IMR-90 (cell line): ENCODE measurements at regions not wholly inside any gene's neighbourhood (a gene's known extent, or its start where the extent isn't known, plus 50 kb on each side); places are given as distances from the start of the nearest gene placed in this dataset.

Experiments
- ATAC-seq: fragments of 200-7000 bp; cut with Tn5 transposase; 2 replicates; pipeline ENCODE4 v1.9.1; 2020; ENCODE audit warnings: low read depth, mild to moderate bottlenecking, moderate library complexity
- BruUV-seq: library from RNA; stranded (reverse); fragments of 400-500 nt; replicated peaks from 2 replicates; lab custom pipeline; 2021; lab: Mats Ljungman, UMichigan
- CTCF ChIA-PET: fragments of 300-600 bp; formaldehyde crosslinking; extraction: SDS; loops from one replicate; lab custom pipeline; 2021; ENCODE audit warnings: antibody characterized with exemption; lab: Yijun Ruan, JAX
- POLR2A ChIA-PET: fragments of 300-600 bp; sonication (Branson Sonifier 250); formaldehyde crosslinking; loops from one replicate; lab custom pipeline; 2022; ENCODE audit warnings: antibody characterized with exemption; ENCODE audit not compliant: unreplicated experiment; lab: Charles Lee
- DNase-seq: peaks from one replicate; pipeline ENCODE4 v3.0.0; 2013
- H2AFZ ChIP-seq: replicated peaks from 2 replicates; pipeline ENCODE3; 2013; ENCODE audit warnings: low read length, mild to moderate bottlenecking; ENCODE audit not compliant: poor library complexity
- H2AK5ac ChIP-seq: 2 replicates; pipeline ENCODE4 v1.6.1; 2013; ENCODE audit warnings: low read depth, low read length, inconsistent platforms
- H2AK9ac ChIP-seq: replicated peaks from 2 replicates; pipeline ENCODE3; 2013; ENCODE audit warnings: mild to moderate bottlenecking, low read depth, low read length, moderate library complexity; ENCODE audit not compliant: poor library complexity
- H2BK120ac ChIP-seq: 2 replicates; pipeline ENCODE4 v1.6.1; 2013; ENCODE audit warnings: low read depth, low read length, inconsistent platforms
- H2BK15ac ChIP-seq: 3 replicates; pipeline ENCODE4 v1.6.1; 2013; ENCODE audit warnings: low read depth, low read length, inconsistent platforms
- H2BK20ac ChIP-seq: 2 replicates; pipeline ENCODE4 v1.6.1; 2013; ENCODE audit warnings: low read depth, mild to moderate bottlenecking, inconsistent platforms, low read length, moderate library complexity
- H2BK5ac ChIP-seq: 2 replicates; pipeline ENCODE4 v1.6.1; 2013; ENCODE audit warnings: mild to moderate bottlenecking, low read depth, low read length, inconsistent platforms; ENCODE audit not compliant: poor library complexity, severe bottlenecking
- H3K14ac ChIP-seq: replicated peaks from 2 replicates; pipeline ENCODE4 v1.6.1; 2013; ENCODE audit warnings: low read depth, low read length, inconsistent platforms
- H3K18ac ChIP-seq: 2 replicates; pipeline ENCODE4 v1.6.1; 2013; ENCODE audit warnings: low read depth, low read length, control low read depth
- H3K23ac ChIP-seq: 2 replicates; pipeline ENCODE4 v1.6.1; 2013; ENCODE audit warnings: low read depth, low read length, inconsistent platforms
- H3K27ac ChIP-seq: 2 replicates; pipeline ENCODE4 v1.5.1; 2013; ENCODE audit warnings: mild to moderate bottlenecking, control low read depth, low read length; ENCODE audit not compliant: insufficient read depth
- H3K27me3 ChIP-seq: 2 replicates; pipeline ENCODE4 v1.6.1; 2013; ENCODE audit warnings: low read length; ENCODE audit not compliant: control insufficient read depth, insufficient read depth
- H3K36me3 ChIP-seq: 2 replicates; pipeline ENCODE4 v1.6.1; 2013; ENCODE audit warnings: low read length, mixed read lengths; ENCODE audit not compliant: control insufficient read depth, insufficient read depth
- H3K4ac ChIP-seq: 2 replicates; pipeline ENCODE4 v1.6.1; 2013; ENCODE audit warnings: low read depth, low read length, inconsistent platforms
- H3K4me1 ChIP-seq: 2 replicates; pipeline ENCODE4 v1.6.1; 2013; ENCODE audit warnings: low read length, mixed read lengths; ENCODE audit not compliant: control insufficient read depth, insufficient read depth
- H3K4me2 ChIP-seq: 2 replicates; pipeline ENCODE4 v1.6.1; 2013; ENCODE audit warnings: low read depth, mild to moderate bottlenecking, control low read depth, low read length, moderate library complexity
- H3K4me3 ChIP-seq: 2 replicates; pipeline ENCODE4 v1.5.1; 2013; ENCODE audit warnings: low read depth, mild to moderate bottlenecking, control low read depth, low read length, moderate library complexity; ENCODE audit not compliant: insufficient read depth
- H3K56ac ChIP-seq: 2 replicates; pipeline ENCODE4 v1.6.1; 2013; ENCODE audit warnings: low read length, inconsistent platforms; ENCODE audit not compliant: insufficient read depth; ENCODE audit errors: extremely low read depth
- H3K79me1 ChIP-seq, 2 experiments: 2 replicates each; pipeline ENCODE4 v1.6.1; 2013; ENCODE audit warnings: low read length in 2 of 2, inconsistent platforms in 1 of 2, low read depth in 1 of 2
- H3K9ac ChIP-seq: 2 replicates; pipeline ENCODE4 v1.6.1; 2013; ENCODE audit warnings: low read depth, low read length, control low read depth
- H3K9me1 ChIP-seq: 2 replicates; pipeline ENCODE4 v1.6.1; 2013; ENCODE audit warnings: low read length, inconsistent platforms; ENCODE audit not compliant: insufficient read depth
- H3K9me3 ChIP-seq: 2 replicates; pipeline ENCODE4 v1.6.1; 2013; ENCODE audit warnings: low read length; ENCODE audit not compliant: control insufficient read depth, insufficient read depth
- H4K20me1 ChIP-seq: 2 replicates; pipeline ENCODE4 v1.6.1; 2013; ENCODE audit warnings: low read length, inconsistent platforms; ENCODE audit not compliant: insufficient read depth
- H4K5ac ChIP-seq: 2 replicates; pipeline ENCODE4 v1.6.1; 2013; ENCODE audit warnings: mild to moderate bottlenecking, low read depth, low read length, control low read depth
- H4K8ac ChIP-seq, 2 experiments: 2 replicates each; pipeline ENCODE4 v1.6.1; 2013; ENCODE audit warnings: low read depth in 2 of 2, low read length in 2 of 2, control low read depth in 1 of 2, inconsistent platforms in 1 of 2
- H4K91ac ChIP-seq: 2 replicates; pipeline ENCODE4 v1.6.1; 2013; ENCODE audit warnings: low read depth, low read length, inconsistent platforms; ENCODE audit not compliant: insufficient read depth
- CHD1 ChIP-seq: IDR thresholded peaks from 2 replicates; pipeline ENCODE4 v1.6.1; 2012; ENCODE audit warnings: low read depth, low read length, improper control_type of control experiment
- MXI1 ChIP-seq: IDR thresholded peaks from 2 replicates; pipeline ENCODE4 v1.6.1; 2012; ENCODE audit warnings: low read depth, mild to moderate bottlenecking, low read length, moderate library complexity, borderline replicate concordance
- NFE2L2 ChIP-seq: fragments of 150-350 bp; IDR thresholded peaks from 2 replicates; pipeline ENCODE4 v1.6.1; 2016; ENCODE audit warnings: low read depth, mild to moderate bottlenecking, low read length
- POLR2A ChIP-seq: IDR thresholded peaks from 2 replicates; pipeline ENCODE4 v1.6.1; 2012; ENCODE audit warnings: mild to moderate bottlenecking, low read depth, low read length
- RFX5 ChIP-seq: IDR thresholded peaks from 2 replicates; pipeline ENCODE4 v1.8.0; 2012; ENCODE audit warnings: low read depth, mild to moderate bottlenecking, low read length, moderate library complexity
- WGBS, 2 experiments: methylation state at CpG; one replicate each; pipeline versions ENCODE4 v1.1.5 to v1.1.7; 2013; ENCODE audit warnings: missing lambda C conversion rate in 2 of 2; ENCODE audit not compliant: insufficient read length in 1 of 2; ENCODE audit errors: extremely low coverage in 2 of 2; 5-methylcytosine and 5-hydroxymethylcytosine counted together
- dilution Hi-C: fragments of 300-500 bp; cut with HindIII; formaldehyde crosslinking; loops from one replicate; pipeline ENCODE4 v1.14.3; 2018; ENCODE audit warnings: low sequenced_read_pairs; ENCODE audit not compliant: unreplicated experiment
- in situ Hi-C: fragments of 300-500 bp; cut with MboI; formaldehyde crosslinking; loops from 3 replicates; pipeline ENCODE4 v1.14.3; 2019; ENCODE audit warnings: low sequenced_read_pairs, inconsistent platforms, mixed read lengths
- intact Hi-C: fragments of 100-400 bp; cut with micrococcal nuclease; formaldehyde crosslinking; loops from 2 replicates; pipeline ENCODE4 v1.10.0; 2022
- TF ChIP-seq, protein P1 (sequence below): fragments of 150-350 bp; IDR thresholded peaks from 2 replicates; pipeline ENCODE4 v1.6.1; 2016; ENCODE audit warnings: low read depth, mild to moderate bottlenecking, low read length, moderate library complexity, borderline replicate concordance
- TF ChIP-seq, protein P2 (sequence below): conservative IDR thresholded peaks from 2 replicates; pipeline ENCODE4 v1.5.1; 2012; ENCODE audit warnings: mild to moderate bottlenecking, low read depth, low read length, improper control_type of control experiment

DNA sequence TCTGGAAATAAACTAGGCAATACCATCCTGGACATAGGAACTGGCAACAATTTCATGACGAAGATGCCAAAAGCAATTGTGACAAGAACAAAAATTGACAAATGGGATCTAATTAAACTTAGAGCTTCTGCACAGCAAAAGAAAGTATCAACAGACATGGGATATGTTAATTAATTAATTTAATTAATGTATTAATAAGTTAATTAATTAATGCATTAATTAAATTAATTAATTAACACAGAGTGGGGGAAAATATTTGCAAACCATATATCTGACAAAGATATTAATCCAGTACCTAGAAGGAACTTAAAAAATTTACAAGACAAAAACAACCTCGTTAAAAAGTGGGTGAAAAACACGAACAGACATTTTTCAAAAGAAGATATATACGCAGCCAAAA is 83.6 kb downstream of the GCC1 start:
- Histone ChIP-seq H3K4ac (no peak overlapping the region), H2AK5ac (no peak overlapping the region), H3K18ac (no peak overlapping the region), H2BK5ac (no peak overlapping the region), H3K27ac (no peak overlapping the region), H3K56ac (no peak overlapping the region), H4K5ac (no peak overlapping the region), H2BK120ac (no peak overlapping the region), H3K4me1 (no peaks in the 10 kb centered on the region), H3K79me1 (no peaks in the 10 kb centered on the region), H2AFZ (no peak overlapping the region), H2AK9ac (no peak overlapping the region), H4K20me1 (no peaks in the 10 kb centered on the region), H2BK15ac (no peak overlapping the region), H3K14ac (no peak overlapping the region), H3K9me1 (no peaks in the 10 kb centered on the region), H3K27me3 (no peaks in the 10 kb centered on the region), H3K36me3 (no peaks in the 10 kb centered on the region), H3K4me3 (no peak overlapping the region), H3K9me3 (no peaks in the 10 kb centered on the region), H2BK20ac (no peak overlapping the region), H4K91ac (no peak overlapping the region), H3K9ac (no peak overlapping the region), H3K23ac (no peak overlapping the region), H4K8ac (no peak overlapping the region), H3K4me2 (no peak overlapping the region)
- ChIA-PET POLR2A (no interaction called here), CTCF (no interaction called here)
- ATAC-seq, result no peak
- in situ Hi-C loops, result loop anchor here (25.0 kb wide), 1 partner anchor 690 kb away; no protein-coding TSS in a partner anchor
- dilution Hi-C loops, result no loop called here
- DNase-seq, result no peak
- intact Hi-C loops, result loop anchor here (10.0 kb wide), 1 partner anchor 713 kb away; no protein-coding TSS in a partner anchor
- TF ChIP-seq, protein P1, sequence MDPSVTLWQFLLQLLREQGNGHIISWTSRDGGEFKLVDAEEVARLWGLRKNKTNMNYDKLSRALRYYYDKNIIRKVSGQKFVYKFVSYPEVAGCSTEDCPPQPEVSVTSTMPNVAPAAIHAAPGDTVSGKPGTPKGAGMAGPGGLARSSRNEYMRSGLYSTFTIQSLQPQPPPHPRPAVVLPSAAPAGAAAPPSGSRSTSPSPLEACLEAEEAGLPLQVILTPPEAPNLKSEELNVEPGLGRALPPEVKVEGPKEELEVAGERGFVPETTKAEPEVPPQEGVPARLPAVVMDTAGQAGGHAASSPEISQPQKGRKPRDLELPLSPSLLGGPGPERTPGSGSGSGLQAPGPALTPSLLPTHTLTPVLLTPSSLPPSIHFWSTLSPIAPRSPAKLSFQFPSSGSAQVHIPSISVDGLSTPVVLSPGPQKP, result no peak
- TF ChIP-seq RFX5 (no peak), POLR2A (no peak), CHD1 (no peak), MXI1 (no peak), NFE2L2 (no peak)
- TF ChIP-seq, protein P2, sequence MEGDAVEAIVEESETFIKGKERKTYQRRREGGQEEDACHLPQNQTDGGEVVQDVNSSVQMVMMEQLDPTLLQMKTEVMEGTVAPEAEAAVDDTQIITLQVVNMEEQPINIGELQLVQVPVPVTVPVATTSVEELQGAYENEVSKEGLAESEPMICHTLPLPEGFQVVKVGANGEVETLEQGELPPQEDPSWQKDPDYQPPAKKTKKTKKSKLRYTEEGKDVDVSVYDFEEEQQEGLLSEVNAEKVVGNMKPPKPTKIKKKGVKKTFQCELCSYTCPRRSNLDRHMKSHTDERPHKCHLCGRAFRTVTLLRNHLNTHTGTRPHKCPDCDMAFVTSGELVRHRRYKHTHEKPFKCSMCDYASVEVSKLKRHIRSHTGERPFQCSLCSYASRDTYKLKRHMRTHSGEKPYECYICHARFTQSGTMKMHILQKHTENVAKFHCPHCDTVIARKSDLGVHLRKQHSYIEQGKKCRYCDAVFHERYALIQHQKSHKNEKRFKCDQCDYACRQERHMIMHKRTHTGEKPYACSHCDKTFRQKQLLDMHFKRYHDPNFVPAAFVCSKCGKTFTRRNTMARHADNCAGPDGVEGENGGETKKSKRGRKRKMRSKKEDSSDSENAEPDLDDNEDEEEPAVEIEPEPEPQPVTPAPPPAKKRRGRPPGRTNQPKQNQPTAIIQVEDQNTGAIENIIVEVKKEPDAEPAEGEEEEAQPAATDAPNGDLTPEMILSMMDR, result no peak
- BruUV-seq, result no TSS peak
- WGBS, 2 experiments, result no CpG with 5 or more reads among the region's 4 CpGs
